ENCODE measurements at regions not wholly inside any gene's neighbourhood (a gene's known extent, or its start where the extent isn't known, plus 50 kb on each side); places are given as distances from the start of the nearest gene placed in this dataset.

- Histone ChIP-seq H3K27ac (no peak overlapping the region), H3K36me3 (no peaks in the 10 kb centered on the region), H3K4me3 (ENCODE audit: low read depth, low read length) (no peak overlapping the region), H3K9me3 (ENCODE audit: severe bottlenecking) (no peaks in the 10 kb centered on the region), H3K27me3 (ENCODE audit: insufficient read depth, low read depth, severe bottlenecking) (no peaks in the 10 kb centered on the region)
- DNase-seq, result no peak
- no peak for TF ChIP-seq CTCF (IDR thresholded peaks at IDR 0.05; ENCODE audit: low read depth, low read length)
Measured at GRCh38 chr6:23390221-23390620, 735.8 kb upstream of the NRSN1 start.

- no peak for DNase-seq
- Histone ChIP-seq H3K4me3 (ENCODE audit: low read depth, low read length) (no peak overlapping the region), H3K27me3 (ENCODE audit: insufficient read depth, low read depth, severe bottlenecking) (no peaks in the 10 kb centered on the region), H3K9me3 (ENCODE audit: severe bottlenecking) (no peaks in the 10 kb centered on the region), H3K36me3 (no peaks in the 10 kb centered on the region), H3K27ac (no peak overlapping the region)
- TF ChIP-seq CTCF (IDR thresholded peaks at IDR 0.05; ENCODE audit: low read depth, low read length), result no peak
Measured at GRCh38 chr6:23394681-23395080, 731.3 kb upstream of the NRSN1 start.

GRCh38 chr6:23395381-23395780, 730.6 kb upstream of the NRSN1 start:
- Histone ChIP-seq H3K9me3 (ENCODE audit: severe bottlenecking) (no peaks in the 10 kb centered on the region), H3K36me3 (no peaks in the 10 kb centered on the region), H3K4me3 (ENCODE audit: low read depth, low read length) (no peak overlapping the region), H3K27me3 (ENCODE audit: insufficient read depth, low read depth, severe bottlenecking) (no peaks in the 10 kb centered on the region), H3K27ac (no peak overlapping the region)
- TF ChIP-seq CTCF (IDR thresholded peaks at IDR 0.05; ENCODE audit: low read depth, low read length), result no peak
- no peak for DNase-seq

DNA sequence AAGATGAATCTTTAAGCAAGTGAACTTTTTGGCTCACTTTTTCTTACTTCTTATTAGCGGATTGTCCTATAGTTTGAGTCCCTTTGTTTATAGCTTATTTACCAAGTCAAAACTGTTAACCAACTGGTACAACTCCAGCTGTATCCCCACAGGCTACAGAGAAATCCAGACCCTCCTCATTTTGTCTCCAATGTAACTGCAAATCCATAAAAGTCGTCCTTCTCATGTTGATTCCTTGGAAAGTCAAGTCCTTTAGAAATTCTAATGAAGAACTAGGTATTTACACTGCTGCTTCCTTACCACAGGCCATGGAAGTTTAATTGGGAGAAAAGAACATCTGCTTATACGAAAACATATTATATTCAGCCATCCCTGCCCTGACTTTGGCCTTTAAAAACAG, 729.1 kb upstream of the NRSN1 start:
- Histone ChIP-seq H3K27me3 (ENCODE audit: insufficient read depth, low read depth, severe bottlenecking) (no peaks in the 10 kb centered on the region), H3K27ac (no peak overlapping the region), H3K9me3 (ENCODE audit: severe bottlenecking) (no peaks in the 10 kb centered on the region), H3K4me3 (ENCODE audit: low read depth, low read length) (no peak overlapping the region), H3K36me3 (no peaks in the 10 kb centered on the region)
- no peak for TF ChIP-seq CTCF (IDR thresholded peaks at IDR 0.05; ENCODE audit: low read depth, low read length)
- no peak for DNase-seq

DNA sequence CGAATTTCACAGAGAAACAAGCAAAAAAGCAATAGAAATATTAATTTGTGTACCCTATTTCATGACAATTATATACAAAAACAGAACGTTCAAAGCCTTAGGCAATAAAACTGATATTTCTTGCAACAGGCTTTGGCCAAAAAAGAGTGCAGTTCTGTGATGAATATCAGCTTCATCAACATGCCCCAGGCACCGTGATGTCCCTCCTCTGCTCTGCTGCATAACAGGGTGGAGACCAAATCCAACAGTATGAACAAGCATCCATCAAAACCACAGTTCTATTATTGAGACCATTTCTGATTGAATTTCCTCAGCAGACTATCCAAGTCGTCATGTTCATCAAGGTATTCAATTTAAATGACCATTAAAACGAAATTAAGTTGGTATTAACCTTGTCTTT, 722.6 kb upstream of the NRSN1 start:
- Histone ChIP-seq H3K27ac (no peak overlapping the region), H3K27me3 (ENCODE audit: insufficient read depth, low read depth, severe bottlenecking) (no peaks in the 10 kb centered on the region), H3K9me3 (ENCODE audit: severe bottlenecking) (no peaks in the 10 kb centered on the region), H3K36me3 (no peaks in the 10 kb centered on the region), H3K4me3 (ENCODE audit: low read depth, low read length) (no peak overlapping the region)
- DNase-seq, result no peak
- no peak for TF ChIP-seq CTCF (IDR thresholded peaks at IDR 0.05; ENCODE audit: low read depth, low read length)

- Histone ChIP-seq H3K27ac (no peak overlapping the region), H3K9me3 (ENCODE audit: severe bottlenecking) (no peaks in the 10 kb centered on the region), H3K36me3 (no peaks in the 10 kb centered on the region), H3K4me3 (ENCODE audit: low read depth, low read length) (no peak overlapping the region), H3K27me3 (ENCODE audit: insufficient read depth, low read depth, severe bottlenecking) (no peaks in the 10 kb centered on the region)
- no peak for TF ChIP-seq CTCF (IDR thresholded peaks at IDR 0.05; ENCODE audit: low read depth, low read length)
- DNase-seq, result no peak
Measured at GRCh38 chr6:23409531-23409930, 716.5 kb upstream of the NRSN1 start.
